AG10803 (cell line): ENCODE measurements at regions not wholly inside any gene's neighbourhood (a gene's known extent, or its start where the extent isn't known, plus 50 kb on each side); places are given as distances from the start of the nearest gene placed in this dataset.
A peak's percentile ranks its signal among the peaks of the same experiment; 100 is the strongest.

Source experiments
- DNase-seq: peaks from one replicate; pipeline ENCODE4 v3.0.0; 2010; ENCODE audit warnings: low read depth
- H3K4me3 ChIP-seq: 2 replicates; pipeline ENCODE4 v1.5.1; 2011; ENCODE audit warnings: mild to moderate bottlenecking, low read length, control low read depth
- TF ChIP-seq, protein P1 (sequence below): conservative IDR thresholded peaks from 2 replicates; pipeline ENCODE4 v1.5.1; 2011; ENCODE audit warnings: mild to moderate bottlenecking, low read length, control low read depth, inconsistent platforms

DNA sequence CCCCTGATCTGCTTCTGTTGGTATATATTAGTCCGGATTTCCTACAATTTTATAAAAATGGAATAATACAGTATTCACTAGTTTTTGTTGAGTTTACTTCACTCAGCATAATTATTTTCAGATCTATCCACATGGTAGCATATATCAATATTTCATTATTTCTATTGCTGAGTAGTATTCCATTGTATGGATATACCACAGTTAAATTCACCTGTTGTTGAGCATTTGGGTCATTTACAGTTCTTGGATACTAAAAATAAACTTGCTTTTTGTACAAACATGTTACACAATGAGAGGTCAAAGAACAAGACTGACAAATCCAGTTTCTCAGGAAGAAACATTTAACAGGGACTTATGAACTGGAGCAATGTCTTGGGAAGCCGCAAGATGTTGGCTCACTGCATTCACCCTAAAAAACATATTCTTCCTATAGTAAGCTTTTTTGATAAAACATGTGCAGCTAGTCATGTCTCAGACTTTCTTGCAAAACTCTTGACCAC is 126.9 kb upstream of the HS3ST2 start:
- no peak for DNase-seq
- TF ChIP-seq, protein P1, sequence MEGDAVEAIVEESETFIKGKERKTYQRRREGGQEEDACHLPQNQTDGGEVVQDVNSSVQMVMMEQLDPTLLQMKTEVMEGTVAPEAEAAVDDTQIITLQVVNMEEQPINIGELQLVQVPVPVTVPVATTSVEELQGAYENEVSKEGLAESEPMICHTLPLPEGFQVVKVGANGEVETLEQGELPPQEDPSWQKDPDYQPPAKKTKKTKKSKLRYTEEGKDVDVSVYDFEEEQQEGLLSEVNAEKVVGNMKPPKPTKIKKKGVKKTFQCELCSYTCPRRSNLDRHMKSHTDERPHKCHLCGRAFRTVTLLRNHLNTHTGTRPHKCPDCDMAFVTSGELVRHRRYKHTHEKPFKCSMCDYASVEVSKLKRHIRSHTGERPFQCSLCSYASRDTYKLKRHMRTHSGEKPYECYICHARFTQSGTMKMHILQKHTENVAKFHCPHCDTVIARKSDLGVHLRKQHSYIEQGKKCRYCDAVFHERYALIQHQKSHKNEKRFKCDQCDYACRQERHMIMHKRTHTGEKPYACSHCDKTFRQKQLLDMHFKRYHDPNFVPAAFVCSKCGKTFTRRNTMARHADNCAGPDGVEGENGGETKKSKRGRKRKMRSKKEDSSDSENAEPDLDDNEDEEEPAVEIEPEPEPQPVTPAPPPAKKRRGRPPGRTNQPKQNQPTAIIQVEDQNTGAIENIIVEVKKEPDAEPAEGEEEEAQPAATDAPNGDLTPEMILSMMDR: no peak
- no peak overlapping the region for H3K4me3 ChIP-seq

DNA sequence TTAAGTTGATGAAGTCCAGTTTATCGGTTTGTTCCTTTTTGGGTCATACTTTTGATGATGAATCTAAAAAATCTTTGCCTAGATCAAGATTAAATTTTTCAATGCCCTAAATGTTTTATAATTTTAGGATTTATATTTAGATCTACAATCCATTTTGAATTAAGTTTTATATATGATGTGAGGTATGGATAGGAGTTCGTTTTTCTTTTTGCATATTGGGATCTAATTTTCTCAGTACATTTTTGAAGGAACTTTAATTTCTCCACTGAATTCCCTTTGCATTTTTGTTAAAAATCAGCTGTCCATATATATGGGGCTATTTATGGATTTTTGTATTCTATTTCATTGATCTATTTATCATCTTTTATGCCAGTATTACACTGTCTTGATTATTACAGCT is 125.5 kb upstream of the HS3ST2 start:
- TF ChIP-seq, protein P1: no peak
- no peak for DNase-seq

DNA sequence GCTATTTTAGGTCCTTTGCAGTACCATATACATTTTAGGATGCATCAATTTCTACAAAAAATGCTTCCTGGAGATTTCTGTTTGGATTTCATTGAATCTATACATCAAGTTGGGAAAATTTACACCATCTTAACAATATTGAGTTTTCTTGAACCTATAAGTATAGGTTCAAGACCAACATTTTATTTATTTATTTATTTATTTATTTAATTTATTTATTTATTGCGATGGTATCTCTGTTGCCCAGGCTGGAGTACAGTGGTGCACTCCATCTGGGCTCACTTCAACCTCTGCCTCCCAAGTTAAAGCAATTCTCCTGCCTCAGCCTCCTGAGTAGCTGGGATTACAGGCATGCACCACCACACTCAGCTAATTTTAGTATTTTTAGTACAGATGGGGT is 125.0 kb upstream of the HS3ST2 start:
- TF ChIP-seq, protein P1: no peak
- no peak overlapping the region for H3K4me3 ChIP-seq
- no peak for DNase-seq

More for the DNA sequence above, 125.5 kb upstream of the HS3ST2 start:
- H3K4me3 ChIP-seq: no peak overlapping the region

DNA sequence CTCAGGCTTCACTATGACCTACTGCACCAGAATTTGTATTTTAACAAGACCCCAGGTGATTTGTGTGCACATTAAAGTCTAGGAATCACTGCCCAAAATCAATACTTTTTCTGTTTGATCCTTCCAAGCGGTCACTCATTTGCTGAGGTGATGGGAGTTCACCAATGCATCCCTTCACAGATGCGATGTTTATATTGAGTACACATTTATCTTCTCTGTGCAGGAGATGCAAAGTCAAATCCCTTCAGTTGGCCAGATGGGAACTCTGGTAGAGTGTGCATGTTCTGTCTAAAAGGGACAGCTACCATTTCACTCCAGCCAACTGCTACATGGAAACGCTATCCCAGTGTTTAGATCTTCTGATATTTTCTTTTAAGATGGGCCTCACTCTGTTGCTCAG is 122.6 kb upstream of the HS3ST2 start:
- DNase-seq: no peak
- H3K4me3 ChIP-seq: no peak overlapping the region
- TF ChIP-seq, protein P1: no peak

DNA sequence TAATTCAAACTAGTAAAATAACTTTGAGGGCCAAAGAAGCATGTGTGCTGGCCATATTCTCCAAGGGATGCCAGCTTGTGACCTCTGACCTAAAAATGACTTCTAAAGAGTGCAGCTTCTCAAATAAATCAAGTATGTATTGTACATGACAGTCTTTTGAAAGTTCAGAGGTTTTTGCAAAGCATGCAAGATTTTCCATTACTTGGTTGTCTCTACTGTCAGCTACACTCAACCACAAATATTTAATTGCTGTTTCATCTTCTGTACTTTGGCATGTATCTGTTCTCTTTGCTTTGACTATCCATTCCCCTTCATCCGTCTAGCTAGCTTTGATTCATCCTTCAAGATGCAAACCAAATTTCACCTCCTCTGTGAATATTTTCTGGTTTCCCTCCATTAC is 121.9 kb upstream of the HS3ST2 start:
- peak; percentile 64 for DNase-seq

DNA sequence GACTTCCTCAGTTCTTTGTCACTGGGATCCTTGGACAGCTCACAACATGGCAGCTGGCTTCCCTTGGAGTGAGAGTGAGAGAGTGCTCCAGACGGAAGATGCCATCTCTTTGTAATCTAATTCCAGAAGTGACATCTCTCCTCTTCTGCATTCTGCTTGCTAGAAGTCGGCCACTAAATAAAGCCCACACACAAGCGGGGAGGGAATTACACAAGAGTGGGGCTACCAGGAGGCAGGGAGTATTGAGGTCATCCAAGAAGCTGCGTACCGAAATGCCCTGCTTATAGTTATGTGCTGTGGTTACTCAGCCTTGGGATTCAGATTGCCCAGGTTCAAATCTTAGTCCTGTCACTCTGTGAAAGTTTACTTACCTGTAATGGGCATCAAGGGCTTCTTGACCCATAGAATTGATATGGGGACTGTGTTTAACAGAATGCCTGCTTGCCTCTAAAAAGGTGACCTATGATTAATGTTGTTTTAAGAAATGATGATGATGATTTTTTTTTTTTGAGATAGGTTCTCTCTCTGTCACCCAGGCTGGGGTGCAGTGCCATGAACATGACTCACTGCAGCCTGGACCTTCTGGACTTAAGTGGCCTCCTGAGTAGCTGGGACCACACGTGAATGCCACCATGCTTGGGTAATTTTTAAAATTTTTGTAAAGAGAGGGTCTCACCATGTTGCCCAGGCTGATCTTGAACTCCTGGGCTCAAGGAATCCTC is 120.9 kb upstream of the HS3ST2 start:
- no peak overlapping the region for H3K4me3 ChIP-seq
- peak; percentile 70 for DNase-seq
- TF ChIP-seq, protein P1: no peak

More for the DNA sequence above, 121.9 kb upstream of the HS3ST2 start:
- TF ChIP-seq, protein P1: no peak
- H3K4me3 ChIP-seq: no peak overlapping the region
